RWPE1 (cell line): ENCODE measurements at regions not wholly inside any gene's neighbourhood (a gene's known extent, or its start where the extent isn't known, plus 50 kb on each side); places are given as distances from the start of the nearest gene placed in this dataset.

Experiments used
- CTCF ChIA-PET: fragments of 350-600 bp; sonication (Branson Sonifier 250); formaldehyde crosslinking; extraction: SDS; loops from one replicate; lab custom pipeline; 2021; lab: Yijun Ruan, JAX
- POLR2A ChIA-PET: fragments of 400-600 bp; formaldehyde crosslinking; extraction: SDS; loops from one replicate; lab custom pipeline; 2020; ENCODE audit warnings: antibody characterized with exemption; ENCODE audit not compliant: low non-redundant PET; lab: Yijun Ruan, JAX
- DNase-seq: peaks from one replicate; pipeline ENCODE4 v3.0.0; 2012; ENCODE audit warnings: low spot score
- H3K27ac ChIP-seq: fragments of 450-650 bp; 2 replicates; pipeline ENCODE4 v1.5.1; 2017
- CTCF ChIP-seq: fragments of 450-650 bp; conservative IDR thresholded peaks from 2 replicates; pipeline ENCODE4 v1.5.1; 2017; ENCODE audit warnings: low read depth, mild to moderate bottlenecking

GRCh38 chr7:69122953-69123352, 475.3 kb upstream of the AUTS2 start:
- CTCF ChIA-PET = interaction anchor here (0.8 kb wide), 1 partner anchor 208 kb away, joined by 3 read pairs; no protein-coding TSS in a partner anchor
- no peak overlapping the region for H3K27ac ChIP-seq
- TF ChIP-seq CTCF = no peak
- DNase-seq = no peak
- POLR2A ChIA-PET = no interaction called here

GRCh38 chr7:69126896-69127479, 471.3 kb upstream of the AUTS2 start:
- H3K27ac ChIP-seq = no peak overlapping the region
- ChIA-PET POLR2A (no interaction called here), CTCF (no interaction called here)
- no peak for TF ChIP-seq CTCF
- no peak for DNase-seq

- TF ChIP-seq CTCF = no peak
- no peak for DNase-seq
- H3K27ac ChIP-seq = no peak overlapping the region
- POLR2A ChIA-PET = no interaction called here
- CTCF ChIA-PET = no interaction called here
Measured at GRCh38 chr7:69129524-69129923, 468.8 kb upstream of the AUTS2 start.

GRCh38 chr7:69129951-69130350, 468.3 kb upstream of the AUTS2 start:
- CTCF ChIA-PET = no interaction called here
- TF ChIP-seq CTCF = no peak
- DNase-seq = no peak
- POLR2A ChIA-PET = no interaction called here
- H3K27ac ChIP-seq = no peak overlapping the region

GRCh38 chr7:69130396-69130795, 467.9 kb upstream of the AUTS2 start:
- POLR2A ChIA-PET = no interaction called here
- CTCF ChIA-PET = no interaction called here
- H3K27ac ChIP-seq = no peak overlapping the region
- no peak for TF ChIP-seq CTCF
- DNase-seq = no peak

- no peak for TF ChIP-seq CTCF
- POLR2A ChIA-PET = no interaction called here
- DNase-seq = no peak
- no peak overlapping the region for H3K27ac ChIP-seq
- CTCF ChIA-PET = no interaction called here
Measured at GRCh38 chr7:69134316-69134715, 464.0 kb upstream of the AUTS2 start.

GRCh38 chr7:69147631-69148030, 450.6 kb upstream of the AUTS2 start:
- DNase-seq = no peak
- H3K27ac ChIP-seq = no peak overlapping the region
- TF ChIP-seq CTCF = no peak
- CTCF ChIA-PET = no interaction called here
- POLR2A ChIA-PET = no interaction called here
